Gastroesophageal sphincter (tissue), 3 donors: ENCODE measurements at regions not wholly inside any gene's neighbourhood (a gene's known extent, or its start where the extent isn't known, plus 50 kb on each side); places are given as distances from the start of the nearest gene placed in this dataset.

Experiments
- CTCF ChIP-seq, 4 experiments: fragments of 200-600 bp in 2 of 4; fragments of 450-650 bp in 2 of 4; sonication (generic) in 1 of 4; IDR thresholded peaks; one replicate each; pipeline ENCODE4 v1.5.1; 2017 to 2019; ENCODE audit warnings: antibody characterized with exemption in 4 of 4, mild to moderate bottlenecking in 2 of 4, moderate library complexity in 2 of 4
- EP300 ChIP-seq: sonication (generic); formaldehyde crosslinking; IDR thresholded peaks from one replicate; pipeline ENCODE4 v1.6.1; 2017; ENCODE audit warnings: antibody characterized with exemption, mild to moderate bottlenecking
- POLR2A ChIP-seq, 2 donors: fragments of 450-650 bp; IDR thresholded peaks; one replicate each; pipeline ENCODE4 v1.6.1; 2017; ENCODE audit warnings: antibody characterized with exemption in 2 of 2, mild to moderate bottlenecking in 2 of 2, moderate library complexity in 1 of 2
- POLR2AphosphoS5 ChIP-seq: sonication (generic); formaldehyde crosslinking; IDR thresholded peaks from one replicate; pipeline ENCODE4 v1.6.1; 2017; ENCODE audit warnings: antibody characterized with exemption

DNA sequence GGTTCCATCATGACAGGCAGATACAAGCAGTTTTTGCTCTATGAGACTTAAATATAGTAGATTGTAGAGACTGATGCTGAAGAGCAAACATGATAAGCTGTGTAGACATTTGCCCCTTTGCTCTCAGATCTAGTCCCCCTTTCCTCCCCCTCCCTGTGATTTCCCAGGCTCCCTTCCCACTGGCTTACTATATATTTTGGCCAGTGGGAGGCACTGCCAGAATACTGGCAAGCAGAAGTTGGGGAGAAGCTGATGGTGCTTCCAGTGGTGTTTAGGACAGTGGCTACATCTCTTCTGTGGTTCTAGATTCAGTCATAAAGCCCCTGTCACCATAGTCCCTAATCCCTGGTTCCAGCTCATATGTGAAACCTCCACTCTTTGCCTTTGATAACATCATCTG, 156.1 kb upstream of the STEAP4 start:
- TF ChIP-seq CTCF (IDR thresholded peaks at IDR 0.05) (no peak), POLR2A (IDR thresholded peaks at IDR 0.05) (no peak), POLR2AphosphoS5 (no peak), EP300 (no peak)
